SK-N-SH (cell line): ENCODE measurements at regions not wholly inside any gene's neighbourhood (a gene's known extent, or its start where the extent isn't known, plus 50 kb on each side); places are given as distances from the start of the nearest gene placed in this dataset.

ENCODE experiments used
- CTCF ChIP-seq: fragments of 200-600 bp; sonication (generic); IDR thresholded peaks from 2 replicates; pipeline ENCODE4 v1.6.1; 2017; ENCODE audit warnings: antibody characterized with exemption, mild to moderate bottlenecking, moderate library complexity
- ELF1 ChIP-seq: IDR thresholded peaks from 2 replicates; pipeline ENCODE4 v1.4.0; 2012
- EZH2phosphoT487 ChIP-seq: fragments of 200-600 bp; sonication (generic); IDR thresholded peaks from 2 replicates; pipeline ENCODE4 v1.6.1; 2017; ENCODE audit warnings: low read depth, mixed run types, mild to moderate bottlenecking, antibody characterized with exemption, moderate library complexity, borderline replicate concordance
- GABPA ChIP-seq: IDR thresholded peaks from 2 replicates; pipeline ENCODE4 v1.4.0; 2012; ENCODE audit warnings: low read depth, mild to moderate bottlenecking
- MAX ChIP-seq: IDR thresholded peaks from 2 replicates; pipeline ENCODE4 v1.4.0; 2012; ENCODE audit warnings: low read depth
- NFIC ChIP-seq: IDR thresholded peaks from 2 replicates; pipeline ENCODE4 v1.4.0; 2012; ENCODE audit warnings: borderline replicate concordance
- POLR2AphosphoS5 ChIP-seq: IDR thresholded peaks from 2 replicates; pipeline ENCODE4 v1.6.1; 2012; ENCODE audit warnings: low read depth, low read length
- SMC3 ChIP-seq: IDR thresholded peaks from 2 replicates; pipeline ENCODE4 v1.6.1; 2012; ENCODE audit warnings: low read depth, low read length, improper control_type of control experiment
- TAF1 ChIP-seq: IDR thresholded peaks from 2 replicates; pipeline ENCODE4 v1.6.1; 2012; ENCODE audit warnings: low read depth, mild to moderate bottlenecking, low read length, moderate library complexity, borderline replicate concordance
- TEAD4 ChIP-seq: IDR thresholded peaks from 2 replicates; pipeline ENCODE4 v1.4.0; 2012; ENCODE audit warnings: mild to moderate bottlenecking, borderline replicate concordance; ENCODE audit not compliant: insufficient read depth
- USF2 ChIP-seq: fragments of 150-350 bp; IDR thresholded peaks from 2 replicates; pipeline ENCODE4 v1.6.1; 2017; ENCODE audit warnings: antibody characterized with exemption, low read length, low read depth, borderline replicate concordance
- ZBTB33 ChIP-seq: IDR thresholded peaks from 2 replicates; pipeline ENCODE4 v1.4.0; 2012; ENCODE audit warnings: low read depth, borderline replicate concordance

- TF ChIP-seq ELF1 (no peak), POLR2AphosphoS5 (no peak), CTCF (no peak), GABPA (no peak), ZBTB33 (no peak), MAX (no peak), SMC3 (no peak), USF2 (no peak), TEAD4 (no peak), EZH2phosphoT487 (no peak), TAF1 (no peak), NFIC (no peak)
Observed at GRCh38 chr3:177772908-177773557, 575.8 kb upstream of the TBL1XR1 start.
